ENCODE measurements at regions not wholly inside any gene's neighbourhood (a gene's known extent, or its start where the extent isn't known, plus 50 kb on each side); places are given as distances from the start of the nearest gene placed in this dataset.

DNA sequence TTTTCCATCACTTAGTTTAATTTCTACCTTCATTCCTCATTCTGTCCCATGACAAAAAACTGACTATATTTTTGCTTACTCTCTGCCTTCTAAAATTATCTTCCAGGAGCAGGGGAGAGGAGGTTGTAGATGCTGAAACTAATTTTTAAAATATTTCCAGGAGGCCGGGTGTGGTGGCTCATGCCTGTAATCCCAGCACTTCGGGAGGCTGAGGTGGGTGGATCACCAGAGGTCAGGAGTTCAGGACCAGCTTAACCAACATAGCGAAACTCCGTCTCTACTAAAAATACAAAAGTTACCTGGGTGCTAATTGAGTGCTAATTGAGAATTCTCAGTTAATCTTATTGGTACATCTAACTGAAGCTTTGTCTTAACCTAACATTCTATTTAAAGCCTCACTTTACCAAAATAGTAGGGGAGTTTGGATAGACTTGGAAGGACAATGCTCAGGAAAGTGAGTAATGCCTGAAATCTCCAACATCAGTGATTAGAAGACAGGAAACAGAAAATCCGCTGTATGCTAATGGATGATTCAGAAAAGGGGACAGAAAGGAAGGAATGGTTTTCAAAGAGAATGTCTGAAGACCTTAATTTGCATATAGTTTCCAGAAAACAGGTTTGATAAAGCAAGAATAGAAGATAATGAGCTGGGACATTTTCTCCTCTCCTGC is 336.1 kb downstream of the GBE1 start:
- Histone ChIP-seq H3K4me1 (ENCODE audit: control insufficient read depth, insufficient read depth, low read length) (no peaks in the 10 kb centered on the region), H3K27ac (ENCODE audit: low read length) (no peak overlapping the region), H3K9me3 (ENCODE audit: control insufficient read depth, insufficient read depth, low read depth, low read length) (no peaks in the 10 kb centered on the region), H3K36me3 (ENCODE audit: control insufficient read depth, insufficient read depth, low read length) (no peaks in the 10 kb centered on the region), H3K4me3 (ENCODE audit: low read depth in 2 of 2, low read length in 2 of 2) (no peak overlapping the region), H3K27me3 (ENCODE audit: control insufficient read depth, insufficient read depth, low read length) (no peaks in the 10 kb centered on the region)
- ATAC-seq (no peak), DNase-seq (ENCODE audit: low read depth, low spot score) (no peak)
- ChIA-PET CTCF (no interaction called here), POLR2A (no interaction called here)
- TF ChIP-seq SIN3A (IDR thresholded peaks at IDR 0.05; ENCODE audit: borderline replicate concordance, insufficient read depth, low read depth, low read length), result no peak
- no peak for TF ChIP-seq CTCF (IDR thresholded peaks at IDR 0.05)
- TF ChIP-seq TCF7L2 (IDR thresholded peaks at IDR 0.05; ENCODE audit: low read depth, low read length), result no peak
- TF ChIP-seq, protein P1, sequence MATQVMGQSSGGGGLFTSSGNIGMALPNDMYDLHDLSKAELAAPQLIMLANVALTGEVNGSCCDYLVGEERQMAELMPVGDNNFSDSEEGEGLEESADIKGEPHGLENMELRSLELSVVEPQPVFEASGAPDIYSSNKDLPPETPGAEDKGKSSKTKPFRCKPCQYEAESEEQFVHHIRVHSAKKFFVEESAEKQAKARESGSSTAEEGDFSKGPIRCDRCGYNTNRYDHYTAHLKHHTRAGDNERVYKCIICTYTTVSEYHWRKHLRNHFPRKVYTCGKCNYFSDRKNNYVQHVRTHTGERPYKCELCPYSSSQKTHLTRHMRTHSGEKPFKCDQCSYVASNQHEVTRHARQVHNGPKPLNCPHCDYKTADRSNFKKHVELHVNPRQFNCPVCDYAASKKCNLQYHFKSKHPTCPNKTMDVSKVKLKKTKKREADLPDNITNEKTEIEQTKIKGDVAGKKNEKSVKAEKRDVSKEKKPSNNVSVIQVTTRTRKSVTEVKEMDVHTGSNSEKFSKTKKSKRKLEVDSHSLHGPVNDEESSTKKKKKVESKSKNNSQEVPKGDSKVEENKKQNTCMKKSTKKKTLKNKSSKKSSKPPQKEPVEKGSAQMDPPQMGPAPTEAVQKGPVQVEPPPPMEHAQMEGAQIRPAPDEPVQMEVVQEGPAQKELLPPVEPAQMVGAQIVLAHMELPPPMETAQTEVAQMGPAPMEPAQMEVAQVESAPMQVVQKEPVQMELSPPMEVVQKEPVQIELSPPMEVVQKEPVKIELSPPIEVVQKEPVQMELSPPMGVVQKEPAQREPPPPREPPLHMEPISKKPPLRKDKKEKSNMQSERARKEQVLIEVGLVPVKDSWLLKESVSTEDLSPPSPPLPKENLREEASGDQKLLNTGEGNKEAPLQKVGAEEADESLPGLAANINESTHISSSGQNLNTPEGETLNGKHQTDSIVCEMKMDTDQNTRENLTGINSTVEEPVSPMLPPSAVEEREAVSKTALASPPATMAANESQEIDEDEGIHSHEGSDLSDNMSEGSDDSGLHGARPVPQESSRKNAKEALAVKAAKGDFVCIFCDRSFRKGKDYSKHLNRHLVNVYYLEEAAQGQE (IDR thresholded peaks at IDR 0.05; ENCODE audit: insufficient read depth in 1 of 2, low read depth in 2 of 2, low read length in 1 of 2), result no peak
- no peak for TF ChIP-seq POLR2AphosphoS5 (IDR thresholded peaks at IDR 0.05; ENCODE audit: low read depth, low read length)
- intact Hi-C loops (cut with micrococcal nuclease; ENCODE audit: unreplicated experiment), result no loop called here
- in situ Hi-C loops (cut with HindIII; ENCODE audit: low pct_unique_long_range_greater_than_20kb, low sequenced_read_pairs), result no loop called here
- no TSS peak for BruUV-seq (replicated peaks)

DNA sequence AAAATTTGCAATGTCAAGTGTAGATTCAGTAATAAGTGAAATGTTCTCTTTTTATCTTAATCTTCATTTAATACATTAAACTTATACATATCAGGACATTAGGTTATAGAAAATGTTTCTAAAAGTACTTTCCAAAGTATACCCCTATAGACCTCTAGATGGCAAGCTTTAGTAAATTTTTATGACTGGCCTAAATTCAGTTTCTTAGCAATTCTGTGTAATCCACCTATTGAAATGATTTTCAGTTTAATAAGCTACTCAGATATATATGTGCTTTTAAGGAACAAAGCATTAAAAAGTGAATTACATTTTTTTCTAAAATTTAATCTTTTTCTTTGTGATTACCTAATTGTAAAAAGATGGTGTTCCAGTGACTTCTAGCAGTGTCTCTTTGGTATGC is 342.2 kb downstream of the GBE1 start:
- H3K4me3 ChIP-seq (ENCODE audit: low read depth in 2 of 2, low read length in 2 of 2), result no peak overlapping the region

More for the DNA sequence above, 342.2 kb downstream of the GBE1 start:
- intact Hi-C loops (cut with micrococcal nuclease; ENCODE audit: unreplicated experiment) (no loop called here), in situ Hi-C loops (cut with HindIII; ENCODE audit: low pct_unique_long_range_greater_than_20kb, low sequenced_read_pairs) (no loop called here)
- TF ChIP-seq POLR2AphosphoS5 (IDR thresholded peaks at IDR 0.05; ENCODE audit: low read depth, low read length) (no peak), CTCF (IDR thresholded peaks at IDR 0.05) (peak; percentile 19; the same call in 1 of the 2 replicates)
- POLR2A ChIA-PET, result no interaction called here
- Histone ChIP-seq H3K9me3 (ENCODE audit: control insufficient read depth, insufficient read depth, low read depth, low read length) (no peaks in the 10 kb centered on the region), H3K36me3 (ENCODE audit: control insufficient read depth, insufficient read depth, low read length) (no peaks in the 10 kb centered on the region), H3K27me3 (ENCODE audit: control insufficient read depth, insufficient read depth, low read length) (no peaks in the 10 kb centered on the region), H3K4me1 (ENCODE audit: control insufficient read depth, insufficient read depth, low read length) (no peaks in the 10 kb centered on the region), H3K27ac (ENCODE audit: low read length) (no peak overlapping the region)
- CTCF ChIA-PET, result no interaction called here
- DNase-seq (ENCODE audit: low read depth, low spot score), result no peak
- BruUV-seq (replicated peaks), result no TSS peak
- ATAC-seq, result no peak

All from Panc1 (cell line).